ENCODE measurements at regions not wholly inside any gene's neighbourhood (a gene's known extent, or its start where the extent isn't known, plus 50 kb on each side); places are given as distances from the start of the nearest gene placed in this dataset.

GRCh38 chr11:122271137-122271536 lies 155.1 kb upstream of the BLID start:
- H3K27ac ChIP-seq (ENCODE audit: low read depth in 1 of 2, low read length in 2 of 2): no peak overlapping the region
- H3K9ac ChIP-seq (ENCODE audit: low read depth in 1 of 2, low read length in 2 of 2): no peak overlapping the region
- peaks cover 0 to 13% (median 0%) of the 10 kb centered on the region in 4 donors for H3K36me3 ChIP-seq (ENCODE audit: control insufficient read depth in 4 of 4, insufficient read depth in 3 of 4, low read depth in 1 of 4, low read length in 3 of 4)
- H3K4me3 ChIP-seq (ENCODE audit: low read depth in 1 of 3, low read length in 3 of 3): no peak overlapping the region
- no peak for DNase-seq (ENCODE audit: low spot score)
- TF ChIP-seq HNF4G (IDR thresholded peaks at IDR 0.05): no peak
- TF ChIP-seq JUND (IDR thresholded peaks at IDR 0.05): no peak
- TF ChIP-seq, protein P1, sequence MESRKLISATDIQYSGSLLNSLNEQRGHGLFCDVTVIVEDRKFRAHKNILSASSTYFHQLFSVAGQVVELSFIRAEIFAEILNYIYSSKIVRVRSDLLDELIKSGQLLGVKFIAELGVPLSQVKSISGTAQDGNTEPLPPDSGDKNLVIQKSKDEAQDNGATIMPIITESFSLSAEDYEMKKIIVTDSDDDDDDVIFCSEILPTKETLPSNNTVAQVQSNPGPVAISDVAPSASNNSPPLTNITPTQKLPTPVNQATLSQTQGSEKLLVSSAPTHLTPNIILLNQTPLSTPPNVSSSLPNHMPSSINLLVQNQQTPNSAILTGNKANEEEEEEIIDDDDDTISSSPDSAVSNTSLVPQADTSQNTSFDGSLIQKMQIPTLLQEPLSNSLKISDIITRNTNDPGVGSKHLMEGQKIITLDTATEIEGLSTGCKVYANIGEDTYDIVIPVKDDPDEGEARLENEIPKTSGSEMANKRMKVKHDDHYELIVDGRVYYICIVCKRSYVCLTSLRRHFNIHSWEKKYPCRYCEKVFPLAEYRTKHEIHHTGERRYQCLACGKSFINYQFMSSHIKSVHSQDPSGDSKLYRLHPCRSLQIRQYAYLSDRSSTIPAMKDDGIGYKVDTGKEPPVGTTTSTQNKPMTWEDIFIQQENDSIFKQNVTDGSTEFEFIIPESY (IDR thresholded peaks at IDR 0.05): no peak
- TF ChIP-seq RXRA (IDR thresholded peaks at IDR 0.05): no peak
- TF ChIP-seq HNF4A (conservative IDR thresholded peaks at IDR 0.05): no peak
- TF ChIP-seq MAX (IDR thresholded peaks at IDR 0.05): no peak
- no peak for TF ChIP-seq GABPA (IDR thresholded peaks at IDR 0.05 in 1 of 2, conservative IDR thresholded peaks at IDR 0.05 in 1 of 2)
- no peak for TF ChIP-seq REST (IDR thresholded peaks at IDR 0.05)
- no peak for TF ChIP-seq ATF3 (IDR thresholded peaks at IDR 0.05)
- no peak for TF ChIP-seq RAD21 (IDR thresholded peaks at IDR 0.05)
- no peak for TF ChIP-seq YY1 (IDR thresholded peaks at IDR 0.05)
- TF ChIP-seq, protein P2, sequence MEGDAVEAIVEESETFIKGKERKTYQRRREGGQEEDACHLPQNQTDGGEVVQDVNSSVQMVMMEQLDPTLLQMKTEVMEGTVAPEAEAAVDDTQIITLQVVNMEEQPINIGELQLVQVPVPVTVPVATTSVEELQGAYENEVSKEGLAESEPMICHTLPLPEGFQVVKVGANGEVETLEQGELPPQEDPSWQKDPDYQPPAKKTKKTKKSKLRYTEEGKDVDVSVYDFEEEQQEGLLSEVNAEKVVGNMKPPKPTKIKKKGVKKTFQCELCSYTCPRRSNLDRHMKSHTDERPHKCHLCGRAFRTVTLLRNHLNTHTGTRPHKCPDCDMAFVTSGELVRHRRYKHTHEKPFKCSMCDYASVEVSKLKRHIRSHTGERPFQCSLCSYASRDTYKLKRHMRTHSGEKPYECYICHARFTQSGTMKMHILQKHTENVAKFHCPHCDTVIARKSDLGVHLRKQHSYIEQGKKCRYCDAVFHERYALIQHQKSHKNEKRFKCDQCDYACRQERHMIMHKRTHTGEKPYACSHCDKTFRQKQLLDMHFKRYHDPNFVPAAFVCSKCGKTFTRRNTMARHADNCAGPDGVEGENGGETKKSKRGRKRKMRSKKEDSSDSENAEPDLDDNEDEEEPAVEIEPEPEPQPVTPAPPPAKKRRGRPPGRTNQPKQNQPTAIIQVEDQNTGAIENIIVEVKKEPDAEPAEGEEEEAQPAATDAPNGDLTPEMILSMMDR (IDR thresholded peaks at IDR 0.05; ENCODE audit: low read depth, low read length, missing input control): no peak
- H3K27me3 ChIP-seq (ENCODE audit: control insufficient read depth in 4 of 4, insufficient read depth in 4 of 4, low read length in 3 of 4): no peaks in the 10 kb centered on the region
- no peaks in the 10 kb centered on the region for H3K9me3 ChIP-seq (ENCODE audit: control insufficient read depth in 4 of 4, low read length in 3 of 4)
- 91% methylated on average over 5 of the region's 5 CpGs for WGBS
- H3K4me1 ChIP-seq (ENCODE audit: control insufficient read depth in 4 of 4, insufficient read depth in 4 of 4, low read length in 3 of 4): no peaks in the 10 kb centered on the region

- TF ChIP-seq MAX (IDR thresholded peaks at IDR 0.05) (no peak), FOXA2 (IDR thresholded peaks at IDR 0.05) (no peak), SP1 (IDR thresholded peaks at IDR 0.05) (no peak), RAD21 (IDR thresholded peaks at IDR 0.05) (no peak), YY1 (IDR thresholded peaks at IDR 0.05) (no peak), HNF4A (conservative IDR thresholded peaks at IDR 0.05) (no peak)
- Histone ChIP-seq H3K27me3 (ENCODE audit: control insufficient read depth in 4 of 4, insufficient read depth in 4 of 4, low read length in 3 of 4) (no peaks in the 10 kb centered on the region), H3K4me1 (ENCODE audit: control insufficient read depth in 4 of 4, insufficient read depth in 4 of 4, low read length in 3 of 4) (no peaks in the 10 kb centered on the region), H3K27ac (ENCODE audit: low read depth in 1 of 2, low read length in 2 of 2) (no peak overlapping the region), H3K9ac (ENCODE audit: low read depth in 1 of 2, low read length in 2 of 2) (no peak overlapping the region), H3K4me3 (ENCODE audit: low read depth in 1 of 3, low read length in 3 of 3) (no peak overlapping the region), H3K36me3 (ENCODE audit: control insufficient read depth in 4 of 4, insufficient read depth in 3 of 4, low read depth in 1 of 4, low read length in 3 of 4) (peaks cover 0 to 13% (median 0%) of the 10 kb centered on the region in 4 donors), H3K9me3 (ENCODE audit: control insufficient read depth in 4 of 4, low read length in 3 of 4) (no peaks in the 10 kb centered on the region)
- no peak for DNase-seq (ENCODE audit: low spot score)
- WGBS: 88% methylated on average over 3 of the region's 3 CpGs
Observed at GRCh38 chr11:122270535-122270934, 154.5 kb upstream of the BLID start.
